C4-2B (cell line): ENCODE measurements at regions not wholly inside any gene's neighbourhood (a gene's known extent, or its start where the extent isn't known, plus 50 kb on each side); places are given as distances from the start of the nearest gene placed in this dataset.

Experiments used
- H3K27ac ChIP-seq: fragments of 450-650 bp; 2 replicates; pipeline ENCODE4 v1.5.1; 2017
- CTCF ChIP-seq: fragments of 450-650 bp; conservative IDR thresholded peaks from 2 replicates; pipeline ENCODE4 v1.5.1; 2017; ENCODE audit warnings: mild to moderate bottlenecking
- ZFX ChIP-seq: fragments of 450-650 bp; IDR thresholded peaks from 2 replicates; pipeline ENCODE4 v1.6.1; 2017

GRCh38 chr22:27185760-27186302, 528.4 kb downstream of the MIAT start:
- H3K27ac ChIP-seq = no peak overlapping the region
- TF ChIP-seq ZFX = no peak
- no peak for TF ChIP-seq CTCF

- TF ChIP-seq ZFX = no peak
- no peak for TF ChIP-seq CTCF
- H3K27ac ChIP-seq = no peak overlapping the region
Measured at GRCh38 chr22:27186643-27187042, 529.3 kb downstream of the MIAT start.

GRCh38 chr22:27192135-27192829, 534.9 kb downstream of the MIAT start:
- TF ChIP-seq ZFX (no peak), CTCF (no peak)
- no peak overlapping the region for H3K27ac ChIP-seq

GRCh38 chr22:27193215-27193614, 535.8 kb downstream of the MIAT start:
- TF ChIP-seq CTCF (no peak), ZFX (no peak)
- H3K27ac ChIP-seq = no peak overlapping the region

- TF ChIP-seq ZFX (no peak), CTCF (no peak)
- no peak overlapping the region for H3K27ac ChIP-seq
Measured at GRCh38 chr22:27193636-27194035, 536.2 kb downstream of the MIAT start.

GRCh38 chr22:27194096-27194748, 536.8 kb downstream of the MIAT start:
- no peak overlapping the region for H3K27ac ChIP-seq
- no peak for TF ChIP-seq ZFX
- TF ChIP-seq CTCF = no peak

- H3K27ac ChIP-seq = no peak overlapping the region
- no peak for TF ChIP-seq ZFX
- no peak for TF ChIP-seq CTCF
Measured at GRCh38 chr22:27195094-27195493, 537.7 kb downstream of the MIAT start.
